ENCODE measurements at regions not wholly inside any gene's neighbourhood (a gene's known extent, or its start where the extent isn't known, plus 50 kb on each side); places are given as distances from the start of the nearest gene placed in this dataset.

DNA sequence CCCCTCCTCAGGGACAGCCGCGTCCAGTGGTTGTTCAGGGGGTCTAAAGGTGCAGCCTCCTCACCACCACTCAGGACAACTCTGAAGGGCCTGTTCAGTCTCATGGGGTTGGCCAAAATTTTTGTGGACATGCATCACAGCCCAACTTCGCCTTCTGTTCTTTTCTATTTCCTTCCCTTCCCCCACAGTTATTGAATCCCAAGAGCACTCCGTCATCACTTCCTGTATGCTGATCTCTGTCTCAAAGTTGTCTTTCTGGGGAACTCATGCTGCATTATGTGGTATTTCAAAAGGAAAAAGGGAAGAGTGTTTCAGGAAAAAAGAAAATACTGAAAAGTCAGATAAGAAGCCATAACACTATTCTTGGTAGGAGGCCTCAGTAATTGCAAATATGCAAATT is 355.4 kb downstream of the CAAP1 start:
- TF ChIP-seq CTCF (conservative IDR thresholded peaks at IDR 0.05; ENCODE audit: low read length) (no peak), EZH2phosphoT487 (IDR thresholded peaks at IDR 0.05; ENCODE audit: borderline replicate concordance) (no peak)
